Neural crest cell (in vitro differentiated cells): ENCODE measurements at regions not wholly inside any gene's neighbourhood (a gene's known extent, or its start where the extent isn't known, plus 50 kb on each side); places are given as distances from the start of the nearest gene placed in this dataset.

Source experiments
- DNase-seq: peaks from one replicate; pipeline ENCODE4 v3.0.0; 2021; ENCODE audit warnings: low read depth, mixed read lengths, low spot score
- H3K27ac Mint-ChIP-seq: one replicate; pipeline ENCODE4 v1.8.0; 2021; ENCODE audit warnings: mild to moderate bottlenecking, mixed read lengths; ENCODE audit not compliant: unreplicated experiment
- H3K27me3 Mint-ChIP-seq: 2 replicates; pipeline ENCODE4 v1.8.0; 2021; ENCODE audit warnings: low read depth, mild to moderate bottlenecking, mixed read lengths
- H3K36me3 Mint-ChIP-seq: 2 replicates; pipeline ENCODE4 v1.8.0; 2021; ENCODE audit warnings: low read depth, mild to moderate bottlenecking, mixed read lengths
- H3K4me1 Mint-ChIP-seq: 2 replicates; pipeline ENCODE4 v1.8.0; 2021; ENCODE audit warnings: mixed read lengths
- H3K4me3 Mint-ChIP-seq: one replicate; pipeline ENCODE4 v1.8.0; 2021; ENCODE audit warnings: mild to moderate bottlenecking, mixed read lengths
- H3K9me3 Mint-ChIP-seq: 2 replicates; pipeline ENCODE4 v1.8.0; 2021; ENCODE audit warnings: mixed read lengths
- TF ChIP-seq, protein P1 (sequence below): fragments of 200-600 bp; sonication (generic); conservative IDR thresholded peaks from 2 replicates; pipeline ENCODE4 v1.5.0; 2021; ENCODE audit warnings: antibody characterized with exemption, mild to moderate bottlenecking

- H3K9me3 Mint-ChIP-seq: no peaks in the 10 kb centered on the region
- H3K4me1 Mint-ChIP-seq: peaks cover 11% of the 10 kb centered on the region
- TF ChIP-seq, protein P1, sequence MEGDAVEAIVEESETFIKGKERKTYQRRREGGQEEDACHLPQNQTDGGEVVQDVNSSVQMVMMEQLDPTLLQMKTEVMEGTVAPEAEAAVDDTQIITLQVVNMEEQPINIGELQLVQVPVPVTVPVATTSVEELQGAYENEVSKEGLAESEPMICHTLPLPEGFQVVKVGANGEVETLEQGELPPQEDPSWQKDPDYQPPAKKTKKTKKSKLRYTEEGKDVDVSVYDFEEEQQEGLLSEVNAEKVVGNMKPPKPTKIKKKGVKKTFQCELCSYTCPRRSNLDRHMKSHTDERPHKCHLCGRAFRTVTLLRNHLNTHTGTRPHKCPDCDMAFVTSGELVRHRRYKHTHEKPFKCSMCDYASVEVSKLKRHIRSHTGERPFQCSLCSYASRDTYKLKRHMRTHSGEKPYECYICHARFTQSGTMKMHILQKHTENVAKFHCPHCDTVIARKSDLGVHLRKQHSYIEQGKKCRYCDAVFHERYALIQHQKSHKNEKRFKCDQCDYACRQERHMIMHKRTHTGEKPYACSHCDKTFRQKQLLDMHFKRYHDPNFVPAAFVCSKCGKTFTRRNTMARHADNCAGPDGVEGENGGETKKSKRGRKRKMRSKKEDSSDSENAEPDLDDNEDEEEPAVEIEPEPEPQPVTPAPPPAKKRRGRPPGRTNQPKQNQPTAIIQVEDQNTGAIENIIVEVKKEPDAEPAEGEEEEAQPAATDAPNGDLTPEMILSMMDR: no peak
- no peaks in the 10 kb centered on the region for H3K27me3 Mint-ChIP-seq
- no peaks in the 10 kb centered on the region for H3K36me3 Mint-ChIP-seq
- DNase-seq: no peak
- no peak overlapping the region for H3K27ac Mint-ChIP-seq
- H3K4me3 Mint-ChIP-seq: no peak overlapping the region
These were observed 204.3 kb downstream of the ERCC6L2 start for GRCh38 chr9:96079779-96080178.

GRCh38 chr9:96078897-96079490 lies 203.5 kb downstream of the ERCC6L2 start:
- Mint-ChIP-seq H3K4me3 (no peak overlapping the region), H3K27ac (no peak overlapping the region), H3K27me3 (no peaks in the 10 kb centered on the region), H3K9me3 (no peaks in the 10 kb centered on the region), H3K4me1 (peaks cover 9% of the 10 kb centered on the region), H3K36me3 (no peaks in the 10 kb centered on the region)
- TF ChIP-seq, protein P1: no peak
- DNase-seq: no peak

DNA sequence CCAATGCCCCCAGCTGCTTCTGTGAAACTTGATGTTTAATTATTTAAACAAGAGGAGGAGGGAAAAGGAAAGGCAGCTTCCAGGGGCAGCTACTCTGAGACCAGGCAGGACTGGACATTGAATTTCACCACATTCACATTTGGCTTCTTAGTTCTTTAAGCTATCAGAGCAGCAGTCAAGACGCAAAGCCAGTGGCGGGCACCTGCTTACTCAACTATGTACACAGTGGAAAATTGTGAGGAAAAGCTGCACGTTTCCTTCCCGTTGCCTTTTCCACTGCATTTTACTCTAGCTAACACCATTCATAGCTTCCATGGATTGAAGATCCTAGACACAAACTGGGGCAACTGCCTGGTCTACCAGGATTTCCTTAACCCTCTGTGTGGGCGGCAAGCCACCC lies 200.3 kb downstream of the ERCC6L2 start:
- DNase-seq: no peak
- TF ChIP-seq, protein P1: no peak
- Mint-ChIP-seq H3K4me1 (peaks cover 11% of the 10 kb centered on the region), H3K9me3 (no peaks in the 10 kb centered on the region), H3K27ac (no peak overlapping the region), H3K36me3 (no peaks in the 10 kb centered on the region), H3K27me3 (no peaks in the 10 kb centered on the region), H3K4me3 (no peak overlapping the region)

DNA sequence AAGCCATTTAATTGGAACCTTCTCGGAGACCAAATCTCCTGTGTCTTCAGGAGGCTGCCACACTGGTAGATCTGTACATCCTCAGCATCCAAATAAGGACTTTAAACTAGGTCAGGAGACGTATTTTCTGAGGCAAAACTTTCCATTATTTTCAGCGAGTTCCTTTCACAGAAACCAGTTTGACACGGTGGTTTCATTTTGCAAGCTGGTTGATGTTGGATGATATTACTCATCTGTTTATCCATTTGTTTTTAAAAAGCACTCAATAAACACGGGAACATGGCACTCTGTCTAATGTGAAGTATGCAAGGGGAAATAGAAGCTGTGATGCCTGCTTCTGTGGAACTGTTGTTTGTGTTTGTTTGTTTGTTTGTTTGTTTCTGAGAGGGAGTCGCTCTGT lies 199.6 kb downstream of the ERCC6L2 start:
- Mint-ChIP-seq H3K9me3 (no peaks in the 10 kb centered on the region), H3K36me3 (no peaks in the 10 kb centered on the region), H3K4me1 (peaks cover 11% of the 10 kb centered on the region), H3K4me3 (no peak overlapping the region), H3K27me3 (no peaks in the 10 kb centered on the region), H3K27ac (no peak overlapping the region)
- TF ChIP-seq, protein P1: no peak
- DNase-seq: no peak

- Mint-ChIP-seq H3K4me1 (peaks cover 11% of the 10 kb centered on the region), H3K27me3 (no peaks in the 10 kb centered on the region), H3K9me3 (no peaks in the 10 kb centered on the region), H3K36me3 (no peaks in the 10 kb centered on the region), H3K4me3 (no peak overlapping the region), H3K27ac (no peak overlapping the region)
- TF ChIP-seq, protein P1: no peak
- DNase-seq: no peak
These were observed 198.3 kb downstream of the ERCC6L2 start for GRCh38 chr9:96073531-96074480.
